Nucleus accumbens (tissue), 56 donors: ENCODE measurements at regions not wholly inside any gene's neighbourhood (a gene's known extent, or its start where the extent isn't known, plus 50 kb on each side); places are given as distances from the start of the nearest gene placed in this dataset.

Experiments
- DNase-seq, 56 donors: peaks; one replicate each; lab custom pipeline; 2025; lab: John Stamatoyannopoulos, UW

GRCh38 chr15:92565351-92566125, 90.0 kb downstream of the FAM174B start:
- no peak for DNase-seq

GRCh38 chr15:92561754-92562153, 93.8 kb downstream of the FAM174B start:
- no peak for DNase-seq

DNA sequence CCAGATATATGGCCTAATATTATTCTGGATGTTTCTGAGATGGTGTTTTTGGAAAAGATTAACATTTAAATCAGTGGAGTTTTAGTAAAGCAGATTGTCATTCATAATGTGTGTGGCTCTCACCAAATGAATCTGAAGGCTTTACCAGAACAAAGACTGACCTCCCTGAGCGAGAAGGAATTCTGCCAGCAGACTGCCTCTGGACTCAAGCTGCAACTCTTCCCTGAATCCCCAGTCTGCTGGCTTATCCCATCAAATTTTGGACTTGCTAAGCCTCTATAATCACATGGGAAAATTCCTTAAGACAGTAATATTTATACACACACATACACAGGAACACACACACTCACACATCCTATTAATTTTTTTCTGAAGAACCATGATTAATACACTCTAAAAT, 102.3 kb downstream of the FAM174B start:
- DNase-seq: no peak

DNA sequence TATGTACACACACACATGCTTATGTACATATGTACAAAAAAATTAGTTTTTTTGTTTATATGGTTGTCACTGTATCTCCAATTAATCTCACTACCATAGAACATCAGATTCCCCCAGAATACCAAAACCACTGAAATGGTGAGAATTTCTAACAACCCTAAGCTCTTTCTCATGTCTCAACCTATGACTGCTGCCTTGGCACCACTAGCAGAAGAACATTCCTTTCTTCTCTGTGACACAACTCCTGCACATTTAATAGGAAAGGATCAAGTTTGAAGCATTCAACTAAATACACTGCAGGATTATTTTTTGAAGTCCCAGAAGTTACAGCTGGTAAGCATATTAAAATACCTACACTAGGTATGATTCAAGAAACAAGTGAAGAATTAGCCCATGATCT, 109.6 kb downstream of the FAM174B start:
- no peak for DNase-seq

- DNase-seq: no peak
Measured at GRCh38 chr15:92541291-92542200, 114.0 kb downstream of the FAM174B start.

GRCh38 chr15:92538115-92538514, 117.5 kb downstream of the FAM174B start:
- DNase-seq: no peak

GRCh38 chr15:92533298-92533697, 122.3 kb downstream of the FAM174B start:
- no peak for DNase-seq

- no peak for DNase-seq
Measured at GRCh38 chr15:92531406-92531805, 124.2 kb downstream of the FAM174B start.

GRCh38 chr15:92528736-92529135, 126.8 kb downstream of the FAM174B start:
- DNase-seq: no peak

GRCh38 chr15:92527197-92527596, 128.4 kb downstream of the FAM174B start:
- DNase-seq: no peak

DNA sequence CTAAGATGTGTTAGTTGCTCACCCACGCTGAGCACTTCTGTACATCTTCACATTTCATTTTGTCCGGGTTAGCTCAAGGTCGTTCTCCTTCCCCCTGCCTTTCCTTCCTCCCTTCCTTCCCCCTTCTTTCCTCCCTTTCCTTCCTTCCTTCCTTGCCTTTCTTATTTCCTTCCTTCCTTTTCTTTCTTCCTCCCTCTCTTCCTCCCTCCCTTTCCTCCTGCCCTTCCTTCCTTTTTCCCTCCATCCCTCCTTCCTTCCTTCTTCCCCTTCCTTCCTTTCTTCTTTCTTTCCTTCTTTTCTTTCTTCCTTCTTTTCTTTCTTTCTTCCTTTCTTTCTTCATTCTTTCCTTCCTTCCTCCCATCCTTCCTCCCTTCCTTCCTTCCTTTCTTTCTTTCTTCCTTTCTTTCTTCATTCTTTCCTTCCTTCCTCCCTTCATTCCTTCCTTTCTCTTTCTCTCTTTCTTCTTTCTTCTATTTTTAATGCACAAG, 129.8 kb downstream of the FAM174B start:
- no peak for DNase-seq

GRCh38 chr15:92524874-92525565, 130.6 kb downstream of the FAM174B start:
- DNase-seq: no peak

DNA sequence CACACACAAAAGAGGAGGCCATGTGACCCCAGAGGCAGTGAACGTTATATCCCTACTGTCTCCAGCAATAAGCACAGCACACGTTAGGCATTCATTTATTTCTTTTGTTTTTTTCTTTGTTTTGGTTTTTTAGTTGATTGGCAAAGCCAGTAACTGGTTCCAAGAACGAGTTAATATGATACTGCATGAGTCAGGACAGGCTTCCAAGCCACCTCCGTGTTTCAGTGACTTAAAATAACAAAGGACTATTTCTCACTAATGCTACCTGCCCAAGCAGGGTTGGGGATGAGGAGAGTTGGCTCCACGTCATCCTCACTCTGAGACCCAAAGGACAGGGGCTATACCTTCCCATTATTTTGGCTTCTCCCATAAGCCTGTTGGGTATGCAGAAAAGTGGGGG, 130.5 kb downstream of the ST8SIA2 start:
- no peak for DNase-seq

- DNase-seq: no peak
Measured at GRCh38 chr15:92523176-92523575, 129.5 kb downstream of the ST8SIA2 start.

DNA sequence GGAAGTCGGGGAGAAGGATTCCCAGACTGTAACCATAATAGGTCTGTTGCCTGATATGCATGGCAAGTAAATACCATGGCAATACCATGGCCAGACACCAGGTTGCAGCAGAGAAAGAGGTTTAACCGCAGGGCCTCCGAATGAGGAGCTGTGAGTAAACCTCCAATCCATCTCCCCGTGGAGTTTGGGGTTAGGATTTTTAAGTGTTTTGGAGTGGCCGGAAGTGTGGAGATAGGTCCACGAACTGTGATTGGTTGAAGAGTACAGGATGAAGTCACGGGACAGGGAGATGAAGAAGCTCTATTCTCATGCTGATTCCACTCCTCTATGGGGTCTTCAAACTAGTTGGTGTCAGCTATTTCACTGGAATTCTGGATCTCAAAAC, 127.9 kb downstream of the ST8SIA2 start:
- peak in 49 of 56 donors; percentile 3 to 83 (median 39) for DNase-seq

DNA sequence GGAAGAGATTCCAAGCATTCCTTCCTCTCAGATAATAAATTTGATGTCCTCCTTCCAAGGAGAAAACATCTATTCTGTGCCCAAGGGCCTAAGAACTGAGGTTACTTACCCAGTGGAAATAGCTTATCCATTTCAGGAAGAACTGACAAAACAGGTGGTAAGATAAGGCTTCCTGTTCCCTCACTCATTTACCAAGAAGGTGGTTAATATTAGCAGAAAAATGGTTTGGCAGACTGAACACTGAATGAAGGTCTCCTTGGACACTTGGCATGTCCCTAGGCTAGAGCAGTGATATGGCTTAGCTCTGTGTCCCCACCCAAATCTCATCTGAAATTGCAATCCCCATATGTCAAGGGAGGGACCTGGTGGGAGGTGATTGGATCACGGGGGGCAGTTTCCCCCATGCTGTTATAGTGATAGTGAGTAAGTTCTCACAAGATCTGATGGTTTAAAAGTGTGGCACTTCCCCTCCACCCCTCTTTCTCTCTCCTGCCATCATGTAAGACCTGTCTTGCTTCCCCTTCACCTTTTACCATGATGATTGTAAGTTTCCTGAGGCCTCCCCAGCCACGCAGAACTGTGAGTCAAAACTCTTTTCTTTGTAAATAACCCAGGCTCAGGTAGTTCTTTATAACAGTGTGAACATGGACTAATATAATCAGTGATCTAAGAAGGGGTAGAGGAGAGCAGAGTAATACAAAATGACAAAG, 127.4 kb downstream of the ST8SIA2 start:
- DNase-seq: no peak

GRCh38 chr15:92519709-92520108, 126.0 kb downstream of the ST8SIA2 start:
- no peak for DNase-seq
